OCI-LY7 (cell line): ENCODE measurements at regions not wholly inside any gene's neighbourhood (a gene's known extent, or its start where the extent isn't known, plus 50 kb on each side); places are given as distances from the start of the nearest gene placed in this dataset.

ENCODE experiments used
- EZH2phosphoT487 ChIP-seq: fragments of 200-600 bp; sonication (generic); IDR thresholded peaks from 2 replicates; pipeline ENCODE4 v1.6.1; 2018; ENCODE audit warnings: low read depth, borderline replicate concordance, mild to moderate bottlenecking, mixed run types, antibody characterized with exemption, low read length, moderate library complexity, mixed read lengths
- TF ChIP-seq, protein P1 (sequence below): fragments of 200-600 bp; sonication (generic); conservative IDR thresholded peaks from 2 replicates; pipeline ENCODE4 v1.5.1; 2014; ENCODE audit warnings: mild to moderate bottlenecking, antibody characterized with exemption, low read length, moderate library complexity, mixed read lengths

GRCh38 chr5:121174351-121174750, 677.3 kb upstream of the FTMT start:
- TF ChIP-seq EZH2phosphoT487: no peak
- TF ChIP-seq, protein P1, sequence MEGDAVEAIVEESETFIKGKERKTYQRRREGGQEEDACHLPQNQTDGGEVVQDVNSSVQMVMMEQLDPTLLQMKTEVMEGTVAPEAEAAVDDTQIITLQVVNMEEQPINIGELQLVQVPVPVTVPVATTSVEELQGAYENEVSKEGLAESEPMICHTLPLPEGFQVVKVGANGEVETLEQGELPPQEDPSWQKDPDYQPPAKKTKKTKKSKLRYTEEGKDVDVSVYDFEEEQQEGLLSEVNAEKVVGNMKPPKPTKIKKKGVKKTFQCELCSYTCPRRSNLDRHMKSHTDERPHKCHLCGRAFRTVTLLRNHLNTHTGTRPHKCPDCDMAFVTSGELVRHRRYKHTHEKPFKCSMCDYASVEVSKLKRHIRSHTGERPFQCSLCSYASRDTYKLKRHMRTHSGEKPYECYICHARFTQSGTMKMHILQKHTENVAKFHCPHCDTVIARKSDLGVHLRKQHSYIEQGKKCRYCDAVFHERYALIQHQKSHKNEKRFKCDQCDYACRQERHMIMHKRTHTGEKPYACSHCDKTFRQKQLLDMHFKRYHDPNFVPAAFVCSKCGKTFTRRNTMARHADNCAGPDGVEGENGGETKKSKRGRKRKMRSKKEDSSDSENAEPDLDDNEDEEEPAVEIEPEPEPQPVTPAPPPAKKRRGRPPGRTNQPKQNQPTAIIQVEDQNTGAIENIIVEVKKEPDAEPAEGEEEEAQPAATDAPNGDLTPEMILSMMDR: no peak
